K562 (cell line): ENCODE measurements at regions not wholly inside any gene's neighbourhood (a gene's known extent, or its start where the extent isn't known, plus 50 kb on each side); places are given as distances from the start of the nearest gene placed in this dataset.
A peak's percentile ranks its signal among the peaks of the same experiment; 100 is the strongest.

Source experiments
- ATAC-seq: fragments of 200-7000 bp; cut with Tn5 transposase; 3 replicates; pipeline ENCODE4 v1.9.1; 2020; ENCODE audit warnings: moderate library complexity
- BruUV-seq: library from RNA; stranded (reverse); fragments of 400-500 nt; replicated peaks from 2 replicates; lab custom pipeline; 2021; lab: Mats Ljungman, UMichigan
- CTCF ChIA-PET: fragments of 300-600 bp; formaldehyde crosslinking; extraction: SDS; loops from one replicate; lab custom pipeline; 2021; ENCODE audit warnings: low intra/inter-chr PET ratio; lab: Yijun Ruan, JAX
- POLR2A ChIA-PET: fragments of 300-600, 350-650 bp; sonication (Branson Sonifier 250); formaldehyde crosslinking; extraction: SDS; loops from one replicate; lab custom pipeline; 2021; ENCODE audit warnings: antibody characterized with exemption, inconsistent platforms; lab: Yijun Ruan, JAX
- DNase-seq, 4 experiments: peaks; one replicate each; pipeline versions ENCODE4 v3.0.0 to v3.0.0-alpha.2; 2011 to 2018; ENCODE audit warnings: low spot score in 3 of 4, mixed read lengths in 3 of 4; ENCODE audit errors: extremely low read depth in 1 of 4
- FAIRE-seq: peaks from 2 replicates; lab custom pipeline; 2011; peaks lifted over from hg19 to GRCh38; lab: Jason Lieb, UNC
- H2AFZ ChIP-seq: 2 replicates; pipeline ENCODE4 v1.6.0; 2011; ENCODE audit warnings: low read depth, low read length, control low read depth, inconsistent platforms
- H3K27ac ChIP-seq: fragments of 200-600 bp; 3 replicates; pipeline ENCODE4 v1.8.0; 2011; ENCODE audit warnings: low read depth, mild to moderate bottlenecking, control low read depth, inconsistent platforms, low read length, moderate library complexity, mixed read lengths; ENCODE audit errors: extremely low read depth
- H3K27me3 ChIP-seq, 2 experiments: fragments of 300-600 bp in 1 of 2; 2 replicates in 1 of 2; 3 replicates in 1 of 2; pipeline versions ENCODE4 v1.6.0 to v1.8.0; 2011; ENCODE audit warnings: inconsistent platforms in 2 of 2, low read length in 2 of 2, mild to moderate bottlenecking in 1 of 2, mixed read lengths in 1 of 2, moderate library complexity in 1 of 2; ENCODE audit not compliant: control insufficient read depth in 2 of 2, insufficient read depth in 2 of 2
- H3K36me3 ChIP-seq: fragments of 300-600 bp; 3 replicates; pipeline ENCODE4 v1.8.0; 2011; ENCODE audit warnings: mild to moderate bottlenecking, low read length, inconsistent platforms; ENCODE audit not compliant: control insufficient read depth, insufficient read depth
- H3K4me1 ChIP-seq, 2 experiments: fragments of 200-600 bp in 1 of 2; replicated peaks in 1 of 2; 2 replicates in 1 of 2; 3 replicates in 1 of 2; pipeline versions ENCODE4 v1.5.1 to v1.8.0; 2011; ENCODE audit warnings: inconsistent platforms in 2 of 2, low read length in 2 of 2, mild to moderate bottlenecking in 1 of 2, mixed read lengths in 1 of 2, moderate library complexity in 1 of 2; ENCODE audit not compliant: control insufficient read depth in 2 of 2, insufficient read depth in 2 of 2
- H3K4me2 ChIP-seq: 2 replicates; pipeline ENCODE4 v1.6.1; 2011; ENCODE audit warnings: low read length, control low read depth, inconsistent platforms, mixed read lengths; ENCODE audit not compliant: insufficient read depth
- H3K4me3 ChIP-seq: fragments of 200-600 bp; sonication (generic), shearing (Covaris generic); 2 replicates; pipeline ENCODE4 v1.5.1; 2016; ENCODE audit warnings: control low read depth, inconsistent platforms
- H3K79me2 ChIP-seq: fragments of 200-600 bp; 3 replicates; pipeline ENCODE4 v1.8.0; 2011; ENCODE audit warnings: low read length, inconsistent platforms; ENCODE audit not compliant: control insufficient read depth, insufficient read depth
- H3K9ac ChIP-seq, 2 experiments: 2 replicates each; pipeline versions ENCODE4 v1.6.0 to v1.6.1; 2011; ENCODE audit warnings: low read depth in 2 of 2, low read length in 2 of 2, control low read depth in 1 of 2, inconsistent platforms in 1 of 2, mild to moderate bottlenecking in 1 of 2, mixed read lengths in 1 of 2; ENCODE audit not compliant: insufficient read depth in 1 of 2
- H3K9me1 ChIP-seq: one replicate; pipeline ENCODE4 v1.6.0; 2011; ENCODE audit warnings: inconsistent platforms, mild to moderate bottlenecking, low read length, moderate library complexity; ENCODE audit not compliant: control insufficient read depth, insufficient read depth
- H3K9me3 ChIP-seq: replicated peaks from 2 replicates; pipeline ENCODE4 v1.5.1; 2011; ENCODE audit warnings: low read depth, low read length, inconsistent platforms; ENCODE audit not compliant: control insufficient read depth, insufficient read depth
- H4K20me1 ChIP-seq: replicated peaks from 2 replicates; pipeline ENCODE4 v1.6.1; 2011; ENCODE audit warnings: low read length, inconsistent platforms, mixed read lengths; ENCODE audit not compliant: control insufficient read depth, insufficient read depth
- CTCFL ChIP-seq: IDR thresholded peaks from 2 replicates; pipeline ENCODE4 v1.6.1; 2011; ENCODE audit warnings: borderline replicate concordance, low read depth, mild to moderate bottlenecking, moderate library complexity, low read length; ENCODE audit not compliant: insufficient read depth, poor library complexity, severe bottlenecking
- L3MBTL2 ChIP-seq: fragments of 450-650 bp; IDR thresholded peaks from 2 replicates; pipeline ENCODE4 v1.6.1; 2016; ENCODE audit warnings: mild to moderate bottlenecking, moderate library complexity
- LCOR ChIP-seq: sonication (generic); formaldehyde crosslinking; IDR thresholded peaks from 2 replicates; pipeline ENCODE4 v1.8.0; 2022; ENCODE audit warnings: mild to moderate bottlenecking, missing genetic modification reagents
- SMC3 ChIP-seq: conservative IDR thresholded peaks from 2 replicates; pipeline ENCODE4 v1.6.1; 2011; ENCODE audit warnings: low read depth, low read length, improper control_type of control experiment; ENCODE audit not compliant: insufficient read depth
- YY1 ChIP-seq, 3 experiments: IDR thresholded peaks; 2 replicates each; pipeline ENCODE4 v1.6.1; 2011; ENCODE audit warnings: low read length in 2 of 3, mild to moderate bottlenecking in 2 of 3, moderate library complexity in 2 of 3, borderline replicate concordance in 1 of 3, control low read depth in 1 of 3, low read depth in 1 of 3; ENCODE audit not compliant: insufficient read depth in 3 of 3, insufficient replicate concordance in 2 of 3, control insufficient read depth in 1 of 3, insufficient read length in 1 of 3; ENCODE audit errors: extremely low read depth in 1 of 3
- ZNF589 ChIP-seq: fragments of 200-800 bp; sonication (Bioruptor generic); IDR thresholded peaks from 2 replicates; pipeline ENCODE4 v1.6.1; 2016; ENCODE audit warnings: low read depth, missing genetic modification characterization, missing compliant biosample characterization
- WGBS: fragments of 100-300 bp; shearing (Covaris generic); methylation state at CpG from one replicate; pipeline ENCODE4 v1.1.6; 2016; ENCODE audit warnings: low coverage, mixed read lengths; ENCODE audit not compliant: insufficient coverage; ENCODE audit errors: missing lambda C conversion rate; 5-methylcytosine and 5-hydroxymethylcytosine counted together
- in situ Hi-C: fragments of 300-500 bp; cut with MboI; formaldehyde crosslinking; loops from 4 replicates; pipeline ENCODE4 v1.15.0; 2018; ENCODE audit warnings: inconsistent platforms, mixed read lengths
- intact Hi-C: fragments of 100-400 bp; cut with micrococcal nuclease; formaldehyde crosslinking; loops from 2 replicates; pipeline ENCODE4 v1.14.2; 2022
- TF ChIP-seq, protein P1 (sequence below), 3 experiments: IDR thresholded peaks in 2 of 3; conservative IDR thresholded peaks in 1 of 3; 2 replicates each; pipeline ENCODE4 v1.5.1; 2011 to 2012; ENCODE audit warnings: low read length in 3 of 3, mild to moderate bottlenecking in 3 of 3, control low read depth in 2 of 3, improper control_type of control experiment in 1 of 3, inconsistent platforms in 1 of 3, low read depth in 1 of 3, mixed read lengths in 1 of 3, moderate library complexity in 1 of 3; ENCODE audit not compliant: insufficient read depth in 2 of 3

- TF ChIP-seq YY1 (IDR thresholded peaks at IDR 0.05; ENCODE audit: borderline replicate concordance in 1 of 3, control insufficient read depth in 1 of 3, extremely low read depth in 1 of 3, insufficient read depth in 3 of 3, insufficient read length in 1 of 3, insufficient replicate concordance in 2 of 3, low read depth in 1 of 3, low read length in 2 of 3): peak; percentile 9 to 75 (median 40)
- peak; percentile 68 for TF ChIP-seq SMC3
- peak; percentile 64 for TF ChIP-seq CTCFL
- TF ChIP-seq, protein P1, sequence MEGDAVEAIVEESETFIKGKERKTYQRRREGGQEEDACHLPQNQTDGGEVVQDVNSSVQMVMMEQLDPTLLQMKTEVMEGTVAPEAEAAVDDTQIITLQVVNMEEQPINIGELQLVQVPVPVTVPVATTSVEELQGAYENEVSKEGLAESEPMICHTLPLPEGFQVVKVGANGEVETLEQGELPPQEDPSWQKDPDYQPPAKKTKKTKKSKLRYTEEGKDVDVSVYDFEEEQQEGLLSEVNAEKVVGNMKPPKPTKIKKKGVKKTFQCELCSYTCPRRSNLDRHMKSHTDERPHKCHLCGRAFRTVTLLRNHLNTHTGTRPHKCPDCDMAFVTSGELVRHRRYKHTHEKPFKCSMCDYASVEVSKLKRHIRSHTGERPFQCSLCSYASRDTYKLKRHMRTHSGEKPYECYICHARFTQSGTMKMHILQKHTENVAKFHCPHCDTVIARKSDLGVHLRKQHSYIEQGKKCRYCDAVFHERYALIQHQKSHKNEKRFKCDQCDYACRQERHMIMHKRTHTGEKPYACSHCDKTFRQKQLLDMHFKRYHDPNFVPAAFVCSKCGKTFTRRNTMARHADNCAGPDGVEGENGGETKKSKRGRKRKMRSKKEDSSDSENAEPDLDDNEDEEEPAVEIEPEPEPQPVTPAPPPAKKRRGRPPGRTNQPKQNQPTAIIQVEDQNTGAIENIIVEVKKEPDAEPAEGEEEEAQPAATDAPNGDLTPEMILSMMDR (IDR thresholded peaks at IDR 0.05 in 2 of 3, conservative IDR thresholded peaks at IDR 0.05 in 1 of 3; ENCODE audit: insufficient read depth in 2 of 3, low read depth in 1 of 3, low read length in 3 of 3): peak; percentile 77 to 93 (median 85)
- no peak for TF ChIP-seq ZNF589
These were observed 116.0 kb downstream of the NPTX2 start (continued) for GRCh38 chr7:98733036-98733435.

- Histone ChIP-seq H3K9ac (no peak overlapping the region; a peak in 1 of 4 replicates), H3K4me2 (no peak overlapping the region), H3K4me1 (no peaks in the 10 kb centered on the region), H3K9me3 (no peaks in the 10 kb centered on the region)
- WGBS: 3% methylated on average over 14 of the region's 14 CpGs
- FAIRE-seq: no peak
- intact Hi-C loops: no loop called here
- BruUV-seq: no TSS peak
- TF ChIP-seq LCOR: no peak
- peak; percentile 43; the same call in 1 of the 2 replicates for TF ChIP-seq L3MBTL2
- TF ChIP-seq, all 486 proteins: peak for 1
- CTCF ChIA-PET: no interaction called here
- Histone ChIP-seq H3K9me1 (no peaks in the 10 kb centered on the region), H4K20me1 (no peaks in the 10 kb centered on the region), H3K4me3 (no peak overlapping the region), H3K27ac (no peak overlapping the region), H3K27me3 (peaks cover 6 to 37% of the 10 kb centered on the region in 2 experiments; a peak in 4 of 5 replicates), H3K36me3 (no peaks in the 10 kb centered on the region), H2AFZ (no peak overlapping the region), H3K79me2 (no peaks in the 10 kb centered on the region)
- POLR2A ChIA-PET: no interaction called here
- DNase-seq (no peak), ATAC-seq (no peak)
- in situ Hi-C loops: no loop called here
These were observed 118.7 kb downstream of the NPTX2 start for GRCh38 chr7:98735801-98736200.
